Right lobe of liver (tissue), 6 donors: ENCODE measurements at regions not wholly inside any gene's neighbourhood (a gene's known extent, or its start where the extent isn't known, plus 50 kb on each side); places are given as distances from the start of the nearest gene placed in this dataset.
"Not testable (repeated sequence)": the region's sequence is repeated elsewhere in the genome, so short reads cannot be mapped to it uniquely, and the experiment has no call there.

Experiments used
- ATAC-seq, 4 donors: fragments of 200-7000 bp; cut with Tn5 transposase; one replicate each; pipeline ENCODE4 v1.9.1; 2020; ENCODE audit warnings: mild to moderate bottlenecking in 4 of 4, moderate library complexity in 4 of 4
- DNase-seq, 3 donors: peaks; one replicate each; pipeline ENCODE4 v3.0.0-alpha.2; 2020
- H3K27ac ChIP-seq, 3 donors: fragments of 200-600 bp; one replicate each; pipeline ENCODE4 v1.8.0; 2022
- H3K27me3 ChIP-seq, 2 donors: fragments of 200-600 bp; one replicate each; pipeline ENCODE4 v1.8.0; 2022
- H3K36me3 ChIP-seq, 4 donors: fragments of 200-600 bp; sonication (generic) in 1 of 4; one replicate each; pipeline versions ENCODE4 v1.5.1 to v1.8.0; 2017 to 2022; ENCODE audit warnings: control low read depth in 1 of 4
- H3K4me1 ChIP-seq, 4 donors: fragments of 200-600 bp; sonication (generic) in 1 of 4; one replicate each; pipeline versions ENCODE4 v1.5.1 to v1.8.0; 2017 to 2022; ENCODE audit warnings: control low read depth in 1 of 4
- H3K4me3 ChIP-seq, 3 donors: fragments of 200-600 bp; one replicate each; pipeline ENCODE4 v1.8.0; 2022
- H3K9me3 ChIP-seq, 4 donors: fragments of 200-600 bp; sonication (generic) in 1 of 4; one replicate each; pipeline versions ENCODE4 v1.5.1 to v1.8.0; 2017 to 2022; ENCODE audit warnings: control low read depth in 1 of 4
- CTCF ChIP-seq, 4 donors: fragments of 200-600 bp in 3 of 4; fragments of 450-650 bp in 1 of 4; IDR thresholded peaks; one replicate each; pipeline versions ENCODE4 v1.5.1 to v1.8.0; 2016 to 2022; ENCODE audit warnings: antibody characterized with exemption in 4 of 4, mild to moderate bottlenecking in 2 of 4
- POLR2A ChIP-seq: fragments of 450-650 bp; IDR thresholded peaks from one replicate; pipeline ENCODE4 v1.6.1; 2017; ENCODE audit warnings: antibody characterized with exemption, mild to moderate bottlenecking
- WGBS: methylation state at CpG from one replicate; pipeline ENCODE4 v1.1.6; 2018; ENCODE audit warnings: low coverage, low lambda C conversion rate; ENCODE audit not compliant: insufficient coverage; ENCODE audit errors: missing lambda C conversion rate; 5-methylcytosine and 5-hydroxymethylcytosine counted together
- intact Hi-C, 2 donors: fragments of 100-400 bp; cut with DNase I; formaldehyde crosslinking; loops; one replicate each; pipeline versions ENCODE4 v1.11.2 to v1.14.1; 2022
- donor health status: DM: no; HTN: yes; CAD: no.
- donor health status: DM: no; HTN: no; CAD: no.
- donor health status: DM: no; HTN: no; CAD: no.
- donor health status: DM: no; HTN: yes; CAD: no.
- donor health status: DM: no; HTN: yes; CAD: no.

DNA sequence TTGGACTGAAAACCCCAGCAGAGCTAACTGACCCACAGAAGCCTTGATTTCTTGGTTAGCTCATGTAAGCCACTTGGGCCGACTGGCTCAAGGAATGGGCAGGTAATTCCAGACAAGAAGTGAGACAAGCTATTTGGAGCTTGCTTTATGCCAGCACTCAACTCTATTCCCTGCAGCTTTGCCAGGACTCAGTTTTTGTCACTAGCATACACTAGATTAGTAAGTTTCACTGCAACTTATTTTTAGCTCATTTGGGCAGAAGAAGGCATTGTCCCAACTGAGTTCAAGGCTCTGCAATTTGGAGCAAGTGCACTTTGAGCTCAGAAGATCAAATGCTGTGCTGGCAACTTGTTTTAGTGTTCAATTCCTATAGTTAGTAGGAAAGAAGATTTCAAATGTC lies 116.1 kb downstream of the SLC4A3 start:
- Histone ChIP-seq H3K27me3 (no peaks in the 10 kb centered on the region), H3K4me3 (no peak overlapping the region), H3K36me3 (no peaks in the 10 kb centered on the region), H3K27ac (no peak overlapping the region), H3K4me1 (no peaks in the 10 kb centered on the region), H3K9me3 (no peaks in the 10 kb centered on the region)
- no peak for TF ChIP-seq CTCF (IDR thresholded peaks at IDR 0.05)
- no peak for TF ChIP-seq POLR2A
- DNase-seq, result no peak
- 43% methylated on average over 1 of the region's 1 CpG for WGBS
- no peak for ATAC-seq
- intact Hi-C loops, result no loop called here

DNA sequence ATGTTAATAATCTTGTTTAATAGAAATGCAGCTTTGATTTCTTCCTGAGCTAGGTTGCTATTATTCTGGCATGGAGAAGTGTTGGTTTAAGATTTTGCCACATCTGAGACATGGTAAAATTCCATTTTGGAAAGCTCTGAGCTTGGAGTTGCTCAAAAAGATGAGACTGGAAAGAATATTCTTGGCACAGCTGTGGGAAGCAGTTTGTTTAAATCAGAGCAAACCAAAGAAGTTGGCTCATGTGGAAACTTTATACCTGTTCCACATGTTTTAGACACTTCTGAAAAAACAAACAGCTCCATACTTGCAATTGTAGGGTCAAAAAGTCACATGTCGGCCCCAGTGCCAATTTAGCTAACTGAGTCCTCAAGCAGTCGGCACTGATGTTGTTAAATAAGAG lies 116.6 kb downstream of the SLC4A3 start:
- WGBS, result 31% methylated on average over 2 of the region's 2 CpGs
- Histone ChIP-seq H3K4me3 (no peak overlapping the region), H3K36me3 (no peaks in the 10 kb centered on the region), H3K27me3 (no peaks in the 10 kb centered on the region), H3K4me1 (no peaks in the 10 kb centered on the region), H3K27ac (no peak overlapping the region), H3K9me3 (no peaks in the 10 kb centered on the region)
- TF ChIP-seq POLR2A (no peak), CTCF (IDR thresholded peaks at IDR 0.05) (no peak)
- DNase-seq, result no peak
- intact Hi-C loops, result no loop called here
- ATAC-seq, result no peak

GRCh38 chr2:219744600-219744999 lies 117.2 kb downstream of the SLC4A3 start:
- DNase-seq, result no peak
- H3K9me3 ChIP-seq, result no peaks in the 10 kb centered on the region
- no peak for TF ChIP-seq POLR2A
- no peak for TF ChIP-seq CTCF (IDR thresholded peaks at IDR 0.05)
- no peak overlapping the region for H3K27ac ChIP-seq
- intact Hi-C loops, result no loop called here
- no peaks in the 10 kb centered on the region for H3K36me3 ChIP-seq
- 50% methylated on average over 4 of the region's 4 CpGs for WGBS
- H3K4me1 ChIP-seq, result no peaks in the 10 kb centered on the region
- ATAC-seq, result no peak
- no peak overlapping the region for H3K4me3 ChIP-seq
- H3K27me3 ChIP-seq, result no peaks in the 10 kb centered on the region

DNA sequence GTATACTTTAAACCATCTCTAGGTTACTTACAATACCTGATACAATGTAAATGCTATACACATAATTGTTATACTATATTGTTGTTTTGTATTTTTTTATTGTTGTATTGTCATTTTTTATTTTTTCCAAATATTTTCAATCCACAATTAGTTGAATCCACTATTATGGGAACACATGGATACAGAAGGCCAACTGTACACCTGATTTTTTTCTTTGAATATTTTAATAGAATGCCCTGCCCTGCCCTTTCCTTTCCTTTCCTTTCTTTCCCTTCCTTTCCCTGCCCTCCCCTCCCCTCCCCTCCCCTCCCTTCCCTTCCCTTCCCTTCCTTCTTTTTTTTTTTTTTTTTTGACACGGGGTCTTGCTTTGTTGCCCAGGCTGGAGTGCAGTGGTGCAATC lies 120.2 kb downstream of the SLC4A3 start:
- no peaks in the 10 kb centered on the region for H3K9me3 ChIP-seq
- no peaks in the 10 kb centered on the region for H3K4me1 ChIP-seq
- no peak for DNase-seq
- H3K27me3 ChIP-seq, result no peaks in the 10 kb centered on the region
- H3K36me3 ChIP-seq, result no peaks in the 10 kb centered on the region
- TF ChIP-seq POLR2A, result no peak
- intact Hi-C loops, result no loop called here
- no peak for ATAC-seq
- 75% methylated on average over 1 of the region's 1 CpG for WGBS
- H3K27ac ChIP-seq, result no peak overlapping the region
- no peak overlapping the region for H3K4me3 ChIP-seq

DNA sequence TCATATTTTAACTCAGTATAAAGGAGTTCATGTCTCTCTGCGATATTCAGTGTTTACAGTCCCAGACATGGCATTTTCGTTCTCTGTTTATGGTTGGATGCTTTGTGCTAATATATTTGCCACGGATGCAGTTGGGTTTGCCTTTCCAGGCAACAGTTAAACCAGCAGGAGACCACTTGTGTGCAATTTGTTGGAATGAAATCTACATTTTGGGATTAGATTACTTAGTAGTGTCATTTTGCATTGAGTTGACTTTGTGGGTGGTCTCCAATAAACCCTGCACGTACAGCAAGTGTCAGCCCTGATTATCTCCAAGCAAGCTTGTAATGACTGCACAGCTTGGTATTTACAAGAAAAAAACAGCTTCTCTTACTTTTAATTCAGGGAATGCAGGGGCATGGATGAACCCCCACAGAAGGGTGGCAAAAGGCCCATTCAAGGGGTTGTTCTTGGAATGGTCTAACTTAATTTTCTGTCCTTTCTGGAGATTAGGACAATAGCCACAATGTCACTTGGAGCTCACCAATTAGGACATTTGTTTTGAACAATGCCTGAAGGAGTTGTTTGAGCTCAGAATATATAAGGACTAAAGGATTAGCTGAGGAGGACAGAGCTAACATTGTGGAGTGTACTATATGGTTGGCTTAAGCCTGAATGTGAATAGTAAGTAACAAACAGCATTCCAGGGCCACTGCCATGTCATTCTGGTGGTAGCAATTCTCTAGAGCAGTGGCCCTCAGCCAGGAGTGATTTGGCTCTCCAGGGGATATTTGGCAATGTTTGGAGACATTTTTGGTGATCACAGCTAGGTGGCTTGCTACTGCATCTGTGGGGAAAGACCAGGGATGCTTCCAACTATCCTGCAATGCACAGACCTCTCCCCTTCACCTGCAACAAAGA lies 121.5 kb downstream of the SLC4A3 start:
- no peak for TF ChIP-seq CTCF (IDR thresholded peaks at IDR 0.05)
- TF ChIP-seq POLR2A, result no peak
- DNase-seq (no peak), ATAC-seq (no peak)
- H3K4me1 ChIP-seq, result no peaks in the 10 kb centered on the region
- no peak overlapping the region for H3K27ac ChIP-seq
- H3K36me3 ChIP-seq, result no peaks in the 10 kb centered on the region
- H3K4me3 ChIP-seq, result no peak overlapping the region
- 47% methylated on average over 4 of the region's 4 CpGs for WGBS
- H3K27me3 ChIP-seq, result no peaks in the 10 kb centered on the region
- no peaks in the 10 kb centered on the region for H3K9me3 ChIP-seq
- intact Hi-C loops, result no loop called here

DNA sequence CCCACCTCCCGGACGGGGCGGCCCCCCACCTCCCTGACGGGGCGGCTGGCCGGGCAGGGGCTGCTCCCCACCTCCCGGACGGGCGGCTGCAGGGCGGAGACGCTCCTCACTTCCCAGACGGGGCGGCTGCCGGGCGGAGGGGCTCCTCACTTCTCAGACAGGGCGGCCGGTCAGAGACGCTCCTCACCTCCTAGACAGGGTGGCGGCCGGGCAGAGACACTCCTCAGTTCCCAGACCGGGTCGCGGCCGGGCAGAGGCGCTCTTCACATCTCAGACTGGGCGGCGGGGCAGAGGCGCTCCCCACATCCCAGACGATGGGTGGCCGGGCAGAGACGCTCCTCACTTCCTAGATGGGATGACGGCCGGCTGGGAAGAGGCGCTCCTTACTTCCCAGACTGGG lies 123.7 kb downstream of the SLC4A3 start:
- H3K27me3 ChIP-seq, H3K4me3 ChIP-seq, ATAC-seq, DNase-seq, intact Hi-C loops, H3K27ac ChIP-seq, H3K36me3 ChIP-seq, H3K4me1 ChIP-seq, H3K9me3 ChIP-seq: not testable (repeated sequence)
- WGBS, result 79% methylated on average over 10 of the region's 34 CpGs
